H1 (cell line): ENCODE measurements at regions not wholly inside any gene's neighbourhood (a gene's known extent, or its start where the extent isn't known, plus 50 kb on each side); places are given as distances from the start of the nearest gene placed in this dataset.

Source experiments
- CTCF ChIA-PET: fragments of 300-600 bp; sonication (Branson Sonifier 250); formaldehyde crosslinking; loops from one replicate; lab custom pipeline; 2021; ENCODE audit not compliant: partially characterized antibody; lab: Charles Lee
- POLR2A ChIA-PET: fragments of 300-600 bp; sonication (Branson Sonifier 250); formaldehyde crosslinking; loops from one replicate; lab custom pipeline; 2021; ENCODE audit warnings: inconsistent platforms; ENCODE audit not compliant: partially characterized antibody; lab: Charles Lee
- DNase-seq, 2 experiments: peaks; one replicate each; pipeline versions ENCODE4 v3.0.0 to v3.0.0-alpha.2; 2010 to 2022; ENCODE audit warnings: low spot score in 2 of 2, low read depth in 1 of 2, mixed read lengths in 1 of 2
- FAIRE-seq: peaks from 2 replicates; lab custom pipeline; 2011; peaks lifted over from hg19 to GRCh38; lab: Jason Lieb, UNC
- H2AFZ ChIP-seq: 2 replicates; pipeline ENCODE4 v1.8.1; 2012; ENCODE audit warnings: low read length, inconsistent platforms
- H2AK5ac ChIP-seq: 2 replicates; pipeline ENCODE4 v1.6.1; 2013; ENCODE audit warnings: low read depth, low read length
- H2BK120ac ChIP-seq: replicated peaks from 2 replicates; pipeline ENCODE3; 2013; ENCODE audit warnings: low read depth, low read length, inconsistent platforms
- H2BK12ac ChIP-seq: 2 replicates; pipeline ENCODE4 v1.6.1; 2013; ENCODE audit warnings: low read depth, low read length
- H2BK15ac ChIP-seq: 2 replicates; pipeline ENCODE4 v1.6.1; 2013; ENCODE audit warnings: low read length
- H2BK20ac ChIP-seq: 2 replicates; pipeline ENCODE4 v1.6.1; 2013; ENCODE audit warnings: low read length
- H2BK5ac ChIP-seq: 2 replicates; pipeline ENCODE4 v1.6.1; 2013; ENCODE audit warnings: low read depth, low read length
- H3K14ac ChIP-seq: 2 replicates; pipeline ENCODE4 v1.6.1; 2013; ENCODE audit warnings: inconsistent platforms; ENCODE audit not compliant: insufficient read length
- H3K18ac ChIP-seq: 2 replicates; pipeline ENCODE4 v1.6.1; 2013; ENCODE audit warnings: low read length; ENCODE audit errors: extremely low read depth
- H3K23ac ChIP-seq: 2 replicates; pipeline ENCODE4 v1.6.1; 2013; ENCODE audit warnings: inconsistent platforms; ENCODE audit not compliant: insufficient read length
- H3K23me2 ChIP-seq: 2 replicates; pipeline ENCODE4 v1.6.1; 2013; ENCODE audit warnings: low read depth, low read length
- H3K27ac ChIP-seq: 2 replicates; pipeline ENCODE4 v1.6.1; 2011; ENCODE audit warnings: low read depth, low read length, inconsistent platforms
- H3K27me3 ChIP-seq, 4 experiments: replicated peaks in 1 of 4; 1 replicate in 1 of 4; 2 replicates in 3 of 4; pipeline versions ENCODE4 v1.6.1 to v1.8.1; 2011 to 2013; ENCODE audit warnings: low read length in 3 of 4, mild to moderate bottlenecking in 3 of 4, inconsistent platforms in 2 of 4, mixed read lengths in 2 of 4, moderate library complexity in 1 of 4; ENCODE audit not compliant: control insufficient read depth in 3 of 4, insufficient read depth in 3 of 4; ENCODE audit errors: extremely low read depth in 1 of 4
- H3K36me3 ChIP-seq, 4 experiments: 2 replicates each; pipeline versions ENCODE4 v1.6.1 to v1.8.1; 2011 to 2013; ENCODE audit warnings: mild to moderate bottlenecking in 4 of 4, low read length in 3 of 4, moderate library complexity in 2 of 4, control low read depth in 1 of 4, inconsistent platforms in 1 of 4; ENCODE audit not compliant: insufficient read depth in 4 of 4, control insufficient read depth in 2 of 4
- H3K4ac ChIP-seq: replicated peaks from 2 replicates; pipeline ENCODE3; 2013; ENCODE audit warnings: low read length, low read depth, mixed read lengths, inconsistent platforms; ENCODE audit not compliant: insufficient read length
- H3K4me1 ChIP-seq, 4 experiments: replicated peaks in 1 of 4; 1 replicate in 1 of 4; 2 replicates in 3 of 4; pipeline versions ENCODE4 v1.6.1 to v1.8.1; 2011 to 2013; ENCODE audit warnings: low read length in 3 of 4, inconsistent platforms in 2 of 4, mixed read lengths in 1 of 4; ENCODE audit not compliant: insufficient read depth in 4 of 4, control insufficient read depth in 3 of 4
- H3K4me2 ChIP-seq, 2 experiments: 2 replicates each; pipeline versions ENCODE4 v1.6.1 to v1.8.1; 2011 to 2013; ENCODE audit warnings: low read depth in 2 of 2, low read length in 2 of 2, control low read depth in 1 of 2, inconsistent platforms in 1 of 2, mild to moderate bottlenecking in 1 of 2; ENCODE audit not compliant: insufficient read depth in 1 of 2
- H3K4me3 ChIP-seq, 4 experiments: fragments of 200-600, 300-600 bp in 1 of 4; sonication (generic), shearing (Covaris generic), sonication (Bioruptor Twin) in 1 of 4; 2 replicates each; pipeline versions ENCODE4 v1.5.1 to v1.8.1; 2011 to 2016; ENCODE audit warnings: low read length in 4 of 4, low read depth in 3 of 4, control low read depth in 2 of 4, inconsistent platforms in 2 of 4, mild to moderate bottlenecking in 2 of 4, mixed read lengths in 1 of 4, moderate library complexity in 1 of 4; ENCODE audit not compliant: insufficient read depth in 2 of 4; ENCODE audit errors: extremely low read depth in 1 of 4
- H3K56ac ChIP-seq: replicated peaks from 2 replicates; pipeline ENCODE3; 2013; ENCODE audit warnings: low read depth, mild to moderate bottlenecking, mixed read lengths, low read length, inconsistent platforms; ENCODE audit not compliant: insufficient read length
- H3K79me1 ChIP-seq: 2 replicates; pipeline ENCODE4 v1.6.1; 2013; ENCODE audit warnings: low read depth, low read length, control low read depth
- H3K79me2 ChIP-seq, 2 experiments: 2 replicates each; pipeline versions ENCODE4 v1.6.1 to v1.8.1; 2012 to 2013; ENCODE audit warnings: low read length in 2 of 2, mild to moderate bottlenecking in 2 of 2, inconsistent platforms in 1 of 2; ENCODE audit not compliant: insufficient read depth in 2 of 2, control insufficient read depth in 1 of 2
- H3K9ac ChIP-seq, 4 experiments: replicated peaks in 1 of 4; 1 replicate in 1 of 4; 2 replicates in 3 of 4; pipeline versions ENCODE4 v1.6.1 to v1.8.1; 2011 to 2013; ENCODE audit warnings: low read depth in 3 of 4, low read length in 3 of 4, control low read depth in 2 of 4, mild to moderate bottlenecking in 2 of 4, moderate library complexity in 2 of 4, inconsistent platforms in 1 of 4; ENCODE audit errors: extremely low read depth in 1 of 4
- H3K9me3 ChIP-seq, 2 experiments: 2 replicates each; pipeline versions ENCODE4 v1.6.1 to v1.8.1; 2012 to 2013; ENCODE audit warnings: mild to moderate bottlenecking in 2 of 2, moderate library complexity in 2 of 2, control low read depth in 1 of 2, inconsistent platforms in 1 of 2, low read depth in 1 of 2, low read length in 1 of 2, mixed read lengths in 1 of 2; ENCODE audit not compliant: insufficient read depth in 2 of 2
- H4K20me1 ChIP-seq, 2 experiments: replicated peaks in 1 of 2; 2 replicates each; pipeline versions ENCODE3 to v1.8.1; 2011 to 2013; ENCODE audit warnings: inconsistent platforms in 2 of 2, low read length in 2 of 2, mild to moderate bottlenecking in 1 of 2; ENCODE audit not compliant: insufficient read depth in 2 of 2, control insufficient read depth in 1 of 2
- H4K5ac ChIP-seq: 2 replicates; pipeline ENCODE4 v1.6.1; 2013; ENCODE audit warnings: low read length, low read depth, mixed read lengths, inconsistent platforms; ENCODE audit not compliant: insufficient read length
- H4K8ac ChIP-seq: 2 replicates; pipeline ENCODE4 v1.8.0; 2013; ENCODE audit warnings: mild to moderate bottlenecking, moderate library complexity, low read length, inconsistent platforms; ENCODE audit not compliant: insufficient read depth; ENCODE audit errors: extremely low read depth
- H4K91ac ChIP-seq: replicated peaks from 2 replicates; pipeline ENCODE3; 2013; ENCODE audit warnings: low read length, mixed read lengths, inconsistent platforms; ENCODE audit not compliant: insufficient read length
- CEBPB ChIP-seq: IDR thresholded peaks from 2 replicates; pipeline ENCODE4 v1.6.1; 2012; ENCODE audit warnings: low read depth, low read length
- FOSL1 ChIP-seq: IDR thresholded peaks from 2 replicates; pipeline ENCODE4 v1.6.1; 2011; ENCODE audit warnings: mild to moderate bottlenecking, low read depth, low read length, moderate library complexity; ENCODE audit not compliant: insufficient read depth
- POLR2A ChIP-seq, 2 experiments: IDR thresholded peaks; 1 replicate in 1 of 2; 2 replicates in 1 of 2; pipeline ENCODE4 v1.6.1; 2011; ENCODE audit warnings: low read depth in 2 of 2, low read length in 2 of 2, mild to moderate bottlenecking in 2 of 2; ENCODE audit errors: control extremely low read depth in 1 of 2
- TAF1 ChIP-seq: IDR thresholded peaks from 2 replicates; pipeline ENCODE4 v1.6.1; 2011; ENCODE audit warnings: mild to moderate bottlenecking, low read depth, low read length
- WGBS, 2 experiments: shearing (Covaris generic) in 1 of 2; methylation state at CpG; one replicate each; pipeline versions ENCODE4 v1.1.6 to v1.1.7; 2013 to 2015; ENCODE audit warnings: low lambda C conversion rate in 2 of 2, mixed read lengths in 2 of 2, inconsistent platforms in 1 of 2, low coverage in 1 of 2, missing lambda C conversion rate in 1 of 2; ENCODE audit not compliant: insufficient replicate concordance in 2 of 2, insufficient coverage in 1 of 2, insufficient read length in 1 of 2; ENCODE audit errors: extremely low coverage in 1 of 2, missing lambda C conversion rate in 1 of 2; 5-methylcytosine and 5-hydroxymethylcytosine counted together

GRCh38 chr1:102580806-102581205 is 527.5 kb downstream of the COL11A1 start:
- ChIA-PET POLR2A (no interaction called here), CTCF (interaction anchor here (1.2 kb wide), 1 partner anchor 30 kb away, joined by 3 read pairs; no protein-coding TSS in a partner anchor)
- FAIRE-seq: no peak

More at GRCh38 chr1:102580806-102581205, 527.5 kb downstream of the COL11A1 start:
- Histone ChIP-seq H3K27me3 (no peaks in the 10 kb centered on the region), H2AK5ac (no peak overlapping the region), H4K91ac (no peak overlapping the region), H3K4me1 (no peaks in the 10 kb centered on the region), H4K20me1 (no peaks in the 10 kb centered on the region), H2BK5ac (no peak overlapping the region), H3K36me3 (no peaks in the 10 kb centered on the region), H3K79me1 (no peaks in the 10 kb centered on the region), H2BK120ac (no peak overlapping the region), H3K23me2 (no peaks in the 10 kb centered on the region), H4K5ac (no peak overlapping the region), H3K27ac (no peak overlapping the region), H4K8ac (no peak overlapping the region), H3K9ac (no peak overlapping the region), H2BK12ac (no peak overlapping the region), H2BK20ac (no peak overlapping the region), H2AFZ (no peak overlapping the region), H2BK15ac (no peak overlapping the region), H3K4me3 (no peak overlapping the region), H3K14ac (no peak overlapping the region), H3K4me2 (no peak overlapping the region), H3K9me3 (no peaks in the 10 kb centered on the region), H3K18ac (no peak overlapping the region), H3K4ac (no peak overlapping the region), H3K79me2 (no peaks in the 10 kb centered on the region), H3K23ac (no peak overlapping the region), H3K56ac (no peak overlapping the region)
- DNase-seq: no peak
- TF ChIP-seq CEBPB: no peak
- TF ChIP-seq FOSL1: no peak
- no peak for TF ChIP-seq POLR2A (IDR thresholded peaks at IDR 0.05; ENCODE audit: control extremely low read depth in 1 of 2, low read depth in 2 of 2, low read length in 2 of 2)
- TF ChIP-seq TAF1: no peak
- WGBS, 2 experiments: 98% methylated on average over 4 of the region's 4 CpGs; no CpG with 5 or more reads in 1 of the 2 experiments
